CD14-positive monocyte (primary cell): ENCODE measurements at regions not wholly inside any gene's neighbourhood (a gene's known extent, or its start where the extent isn't known, plus 50 kb on each side); places are given as distances from the start of the nearest gene placed in this dataset.

Experiments
- DNase-seq, 3 donors: peaks; one replicate each; pipeline ENCODE4 v3.0.0-alpha.2; 2011 to 2022
- H2AFZ ChIP-seq: 2 replicates; pipeline ENCODE4 v1.6.0; 2012; ENCODE audit warnings: mild to moderate bottlenecking, low read depth, low read length, inconsistent platforms; ENCODE audit not compliant: insufficient read depth, poor library complexity, severe bottlenecking
- H3K27ac ChIP-seq, 2 donors: 1 replicate in 1 of 2; 2 replicates in 1 of 2; pipeline ENCODE4 v1.5.1; 2012 to 2013; ENCODE audit warnings: low read length in 2 of 2, control low read depth in 1 of 2, inconsistent platforms in 1 of 2, low read depth in 1 of 2, mild to moderate bottlenecking in 1 of 2
- H3K27me3 ChIP-seq, 2 donors: one replicate each; pipeline versions ENCODE4 v1.6.0 to v1.6.1; 2011 to 2013; ENCODE audit warnings: low read length in 2 of 2; ENCODE audit not compliant: control insufficient read depth in 2 of 2, insufficient read depth in 2 of 2
- H3K36me3 ChIP-seq, 2 donors: replicated peaks in 1 of 2; 1 replicate in 1 of 2; 2 replicates in 1 of 2; pipeline versions ENCODE4 v1.5.1 to v1.6.1; 2012 to 2013; ENCODE audit warnings: low read length in 2 of 2, control low read depth in 1 of 2, inconsistent platforms in 1 of 2, mild to moderate bottlenecking in 1 of 2; ENCODE audit not compliant: insufficient read depth in 2 of 2, control insufficient read depth in 1 of 2
- H3K4me1 ChIP-seq, 2 donors: 1 replicate in 1 of 2; 2 replicates in 1 of 2; pipeline versions ENCODE4 v1.5.1 to v1.6.1; 2012 to 2013; ENCODE audit warnings: low read length in 2 of 2, control low read depth in 1 of 2, inconsistent platforms in 1 of 2, mild to moderate bottlenecking in 1 of 2, moderate library complexity in 1 of 2; ENCODE audit not compliant: insufficient read depth in 2 of 2, control insufficient read depth in 1 of 2
- H3K4me2 ChIP-seq: replicated peaks from 2 replicates; pipeline ENCODE3; 2012; ENCODE audit warnings: low read length, moderate library complexity, mild to moderate bottlenecking; ENCODE audit not compliant: poor library complexity, severe bottlenecking; ENCODE audit errors: extremely low read depth
- H3K4me3 ChIP-seq, 3 experiments: fragments of 200-600 bp in 1 of 3; sonication (generic) in 1 of 3; replicated peaks in 1 of 3; 1 replicate in 2 of 3; 2 replicates in 1 of 3; pipeline ENCODE4 v1.5.1; 2011 to 2013; ENCODE audit warnings: low read length in 3 of 3, mild to moderate bottlenecking in 3 of 3, control low read depth in 2 of 3, low read depth in 2 of 3, inconsistent platforms in 1 of 3, moderate library complexity in 1 of 3
- H3K79me2 ChIP-seq: 2 replicates; pipeline ENCODE4 v1.6.0; 2012; ENCODE audit warnings: mild to moderate bottlenecking, control low read depth, inconsistent platforms, low read length, moderate library complexity; ENCODE audit not compliant: insufficient read depth
- H3K9ac ChIP-seq: 2 replicates; pipeline ENCODE4 v1.6.0; 2017; ENCODE audit warnings: low read length, mild to moderate bottlenecking; ENCODE audit not compliant: insufficient read depth, poor library complexity, severe bottlenecking
- H3K9me3 ChIP-seq, 2 donors: replicated peaks in 1 of 2; 1 replicate in 1 of 2; 2 replicates in 1 of 2; pipeline versions ENCODE4 v1.5.1 to v1.6.1; 2012 to 2013; ENCODE audit warnings: low read length in 2 of 2, control low read depth in 1 of 2; ENCODE audit not compliant: control insufficient read depth in 1 of 2, insufficient read depth in 1 of 2
- H4K20me1 ChIP-seq: 2 replicates; pipeline ENCODE4 v1.6.0; 2012; ENCODE audit warnings: mild to moderate bottlenecking, low read length, control low read depth, moderate library complexity; ENCODE audit not compliant: insufficient read depth
- H3K27ac Mint-ChIP-seq, 7 donors: one replicate each; pipeline ENCODE4 v1.8.0; 2020; ENCODE audit warnings: mild to moderate bottlenecking in 7 of 7, mixed read lengths in 7 of 7, moderate library complexity in 6 of 7, inconsistent platforms in 2 of 7
- H3K27me3 Mint-ChIP-seq, 3 donors: one replicate each; pipeline ENCODE4 v1.8.0; 2021 to 2022; ENCODE audit warnings: low read depth in 3 of 3, mild to moderate bottlenecking in 3 of 3, mixed read lengths in 3 of 3, moderate library complexity in 3 of 3, inconsistent platforms in 1 of 3
- H3K36me3 Mint-ChIP-seq, 2 donors: one replicate each; pipeline ENCODE4 v1.8.0; 2020; ENCODE audit warnings: mixed read lengths in 2 of 2, inconsistent platforms in 1 of 2, mild to moderate bottlenecking in 1 of 2
- H3K4me1 Mint-ChIP-seq: one replicate; pipeline ENCODE4 v1.8.0; 2020; ENCODE audit warnings: mild to moderate bottlenecking, mixed read lengths
- H3K4me3 Mint-ChIP-seq, 2 donors: one replicate each; pipeline ENCODE4 v1.8.0; 2020; ENCODE audit warnings: mild to moderate bottlenecking in 2 of 2, mixed read lengths in 2 of 2, moderate library complexity in 1 of 2
- H3K9me3 Mint-ChIP-seq, 7 donors: one replicate each; pipeline ENCODE4 v1.8.0; 2020 to 2022; ENCODE audit warnings: mixed read lengths in 7 of 7, mild to moderate bottlenecking in 6 of 7, moderate library complexity in 6 of 7, inconsistent platforms in 2 of 7
- WGBS: methylation state at CpG from one replicate; pipeline ENCODE4 v1.1.5; 2013; ENCODE audit warnings: missing lambda C conversion rate; ENCODE audit not compliant: insufficient coverage; 5-methylcytosine and 5-hydroxymethylcytosine counted together
- intact Hi-C, 2 donors: fragments of 100-400 bp; cut with micrococcal nuclease; formaldehyde crosslinking; loops; one replicate each; pipeline versions ENCODE4 v1.15.0 to v1.15.1; 2023
- TF ChIP-seq, protein P1 (sequence below): fragments of 200-600 bp; IDR thresholded peaks from one replicate; pipeline ENCODE4 v1.8.0; 2022; ENCODE audit warnings: antibody characterized with exemption, mild to moderate bottlenecking

DNA sequence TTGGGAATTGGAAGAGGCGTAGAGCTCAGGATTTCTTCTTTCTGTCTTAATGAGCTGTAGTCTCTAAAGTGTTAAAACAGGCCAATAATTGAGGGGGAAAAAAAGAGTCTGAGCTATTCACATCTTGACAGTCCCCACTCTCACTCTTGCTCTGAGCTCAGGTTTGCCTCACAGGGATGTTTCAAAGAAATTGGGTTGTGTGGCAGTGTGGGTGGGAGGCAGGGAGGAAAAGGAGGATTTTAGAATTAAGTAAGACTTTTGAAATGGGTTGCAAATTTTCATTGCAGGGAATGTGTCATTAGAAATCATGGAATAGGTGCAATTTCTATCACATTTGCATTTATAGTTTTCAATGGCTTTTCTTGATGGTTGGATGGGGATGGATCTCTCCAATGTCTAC, 338.8 kb upstream of the KIRREL3 start:
- Histone ChIP-seq H4K20me1 (no peaks in the 10 kb centered on the region), H3K4me1 (no peaks in the 10 kb centered on the region), H3K9me3 (no peaks in the 10 kb centered on the region), H3K27me3 (no peaks in the 10 kb centered on the region), H3K36me3 (no peaks in the 10 kb centered on the region), H3K4me2 (no peak overlapping the region), H3K79me2 (no peaks in the 10 kb centered on the region), H3K9ac (no peak overlapping the region), H3K4me3 (no peak overlapping the region), H3K27ac (no peak overlapping the region), H2AFZ (no peak overlapping the region)
- H3K27ac Mint-ChIP-seq = no peak overlapping the region
- TF ChIP-seq, protein P1, sequence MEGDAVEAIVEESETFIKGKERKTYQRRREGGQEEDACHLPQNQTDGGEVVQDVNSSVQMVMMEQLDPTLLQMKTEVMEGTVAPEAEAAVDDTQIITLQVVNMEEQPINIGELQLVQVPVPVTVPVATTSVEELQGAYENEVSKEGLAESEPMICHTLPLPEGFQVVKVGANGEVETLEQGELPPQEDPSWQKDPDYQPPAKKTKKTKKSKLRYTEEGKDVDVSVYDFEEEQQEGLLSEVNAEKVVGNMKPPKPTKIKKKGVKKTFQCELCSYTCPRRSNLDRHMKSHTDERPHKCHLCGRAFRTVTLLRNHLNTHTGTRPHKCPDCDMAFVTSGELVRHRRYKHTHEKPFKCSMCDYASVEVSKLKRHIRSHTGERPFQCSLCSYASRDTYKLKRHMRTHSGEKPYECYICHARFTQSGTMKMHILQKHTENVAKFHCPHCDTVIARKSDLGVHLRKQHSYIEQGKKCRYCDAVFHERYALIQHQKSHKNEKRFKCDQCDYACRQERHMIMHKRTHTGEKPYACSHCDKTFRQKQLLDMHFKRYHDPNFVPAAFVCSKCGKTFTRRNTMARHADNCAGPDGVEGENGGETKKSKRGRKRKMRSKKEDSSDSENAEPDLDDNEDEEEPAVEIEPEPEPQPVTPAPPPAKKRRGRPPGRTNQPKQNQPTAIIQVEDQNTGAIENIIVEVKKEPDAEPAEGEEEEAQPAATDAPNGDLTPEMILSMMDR = no peak
- no peak overlapping the region for H3K4me3 Mint-ChIP-seq
- no peaks in the 10 kb centered on the region for H3K4me1 Mint-ChIP-seq
- H3K36me3 Mint-ChIP-seq = no peaks in the 10 kb centered on the region
- peaks cover 0 to 1% (median 0%) of the 10 kb centered on the region in 3 donors for H3K27me3 Mint-ChIP-seq
- no peak for DNase-seq
- WGBS = no CpG with 5 or more reads among the region's 1 CpG
- peaks cover 0 to 3% (median 2%) of the 10 kb centered on the region in 7 donors for H3K9me3 Mint-ChIP-seq
- intact Hi-C loops = no loop called here

DNA sequence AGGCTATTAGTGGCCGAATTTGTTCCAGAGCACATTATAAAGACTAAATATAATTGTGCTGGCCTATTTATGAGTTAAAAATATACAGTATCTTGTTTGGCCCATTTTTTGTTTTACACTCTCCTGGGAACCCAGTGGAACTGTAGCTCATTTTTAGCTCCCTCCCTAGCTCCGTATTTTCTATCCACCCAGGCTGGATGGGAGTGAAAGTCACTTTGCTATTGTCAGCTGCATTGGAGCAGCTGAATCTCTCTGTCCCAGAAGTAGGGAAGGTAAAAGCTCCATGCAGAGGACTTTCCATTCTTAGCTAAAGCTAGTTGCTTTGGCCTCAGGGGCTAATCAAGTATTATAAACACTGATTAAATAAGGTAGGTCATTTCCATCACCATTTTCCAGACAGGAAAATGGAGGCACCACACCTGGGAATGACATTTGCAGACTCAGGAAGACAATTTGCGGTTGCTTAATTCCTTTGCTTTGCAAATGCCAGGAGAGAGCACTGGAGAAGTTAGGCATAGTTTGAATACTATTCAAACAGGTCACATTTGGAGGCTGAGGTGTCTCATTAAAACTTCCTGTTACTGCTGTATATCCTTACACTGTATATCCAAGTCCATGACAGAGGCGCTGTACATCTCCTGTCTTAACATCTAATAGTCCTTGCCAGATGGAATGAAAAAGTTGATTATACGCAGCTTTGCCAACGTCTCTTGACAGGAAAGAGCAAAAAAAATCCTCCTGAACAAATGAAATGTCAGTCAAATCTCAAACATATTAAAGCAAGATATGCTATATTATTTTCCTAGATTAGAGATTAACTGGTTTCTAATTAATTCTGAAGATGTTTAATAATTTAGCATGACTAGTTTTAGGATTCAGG, 338.1 kb upstream of the KIRREL3 start:
- Histone ChIP-seq H3K27me3 (no peaks in the 10 kb centered on the region), H3K27ac (no peak overlapping the region), H2AFZ (no peak overlapping the region), H3K9me3 (no peaks in the 10 kb centered on the region), H3K9ac (no peak overlapping the region), H3K79me2 (no peaks in the 10 kb centered on the region), H3K36me3 (no peaks in the 10 kb centered on the region), H3K4me2 (no peak overlapping the region), H3K4me1 (no peaks in the 10 kb centered on the region), H4K20me1 (no peaks in the 10 kb centered on the region), H3K4me3 (no peak overlapping the region)
- Mint-ChIP-seq H3K27ac (no peak overlapping the region), H3K36me3 (no peaks in the 10 kb centered on the region), H3K9me3 (peaks cover 0 to 8% (median 2%) of the 10 kb centered on the region in 7 donors), H3K4me1 (no peaks in the 10 kb centered on the region), H3K4me3 (no peak overlapping the region), H3K27me3 (no peaks in the 10 kb centered on the region)
- DNase-seq = no peak
- intact Hi-C loops = no loop called here
- WGBS = no CpG with 5 or more reads among the region's 6 CpGs
- TF ChIP-seq, protein P1 = no peak
